ENCODE measurements at regions not wholly inside any gene's neighbourhood (a gene's known extent, or its start where the extent isn't known, plus 50 kb on each side); places are given as distances from the start of the nearest gene placed in this dataset.

GRCh38 chr16:6131526-6132050 is 1034.0 kb upstream of the EEF2KMT start:
- ChIA-PET POLR2A (no interaction called here), CTCF (ENCODE audit: low intra/inter-chr PET ratio, low total read pairs) (no interaction called here)
- no peaks in the 10 kb centered on the region for H3K4me1 ChIP-seq (ENCODE audit: insufficient read depth, low read length)
- H3K9me3 ChIP-seq (ENCODE audit: low read length), result no peaks in the 10 kb centered on the region
- FAIRE-seq (no peak), ATAC-seq (no peak), DNase-seq (ENCODE audit: low spot score) (no peak)
- H3K27me3 ChIP-seq (ENCODE audit: control insufficient read depth in 1 of 2, insufficient read depth in 2 of 2, low read length in 2 of 2), result no peaks in the 10 kb centered on the region
- no peak for TF ChIP-seq ZBTB39 (CRISPR knock-in tag; IDR thresholded peaks at IDR 0.05)
- no peak for TF ChIP-seq NFKBIZ (CRISPR knock-in tag; IDR thresholded peaks at IDR 0.05)
- TF ChIP-seq ZNF777 (CRISPR knock-in tag; IDR thresholded peaks at IDR 0.05), result no peak
- TF ChIP-seq ZNF441 (CRISPR knock-in tag; IDR thresholded peaks at IDR 0.05; ENCODE audit: borderline replicate concordance), result no peak
- no peak for TF ChIP-seq ELF1 (CRISPR knock-in tag; IDR thresholded peaks at IDR 0.05)
- TF ChIP-seq NR2F2 (IDR thresholded peaks at IDR 0.05; ENCODE audit: borderline replicate concordance, low read depth), result no peak
- TF ChIP-seq ZNF143 (CRISPR knock-in tag; IDR thresholded peaks at IDR 0.05), result no peak
- TF ChIP-seq ZNF274 (CRISPR knock-in tag; IDR thresholded peaks at IDR 0.05), result no peak
- no peak for TF ChIP-seq SALL1 (CRISPR knock-in tag; IDR thresholded peaks at IDR 0.05)
- TF ChIP-seq LBX2 (CRISPR knock-in tag; IDR thresholded peaks at IDR 0.05; ENCODE audit: borderline replicate concordance), result no peak
- TF ChIP-seq FOXP4 (CRISPR knock-in tag; IDR thresholded peaks at IDR 0.05), result no peak
- no peak for TF ChIP-seq ZNF766 (CRISPR knock-in tag; IDR thresholded peaks at IDR 0.05; ENCODE audit: borderline replicate concordance)
- no peak for TF ChIP-seq ZNF333 (CRISPR knock-in tag; IDR thresholded peaks at IDR 0.05; ENCODE audit: borderline replicate concordance)
- no peak for TF ChIP-seq TCF7 (IDR thresholded peaks at IDR 0.05; ENCODE audit: low read depth)
- H3K4me2 ChIP-seq (ENCODE audit: low read depth, low read length), result no peak overlapping the region
- no peak overlapping the region for H3K9ac ChIP-seq (ENCODE audit: insufficient read depth, low read depth, low read length)
- H3K36me3 ChIP-seq (replicated peaks in 1 of 2; ENCODE audit: control insufficient read depth in 1 of 2, insufficient read depth in 2 of 2, low read length in 2 of 2), result no peaks in the 10 kb centered on the region
- no peak overlapping the region for H2AFZ ChIP-seq (ENCODE audit: low read length)
- H3K79me2 ChIP-seq (ENCODE audit: insufficient read depth, low read length), result no peaks in the 10 kb centered on the region
- H4K20me1 ChIP-seq (ENCODE audit: insufficient read depth, low read length), result no peaks in the 10 kb centered on the region
- no peak overlapping the region for H3K4me3 ChIP-seq (replicated peaks in 1 of 3; ENCODE audit: insufficient read depth in 1 of 3, low read depth in 2 of 3, low read length in 3 of 3)
- intact Hi-C loops (cut with micrococcal nuclease; ENCODE audit: unreplicated experiment), result no loop called here
- H3K27ac ChIP-seq (ENCODE audit: extremely low read length, insufficient read depth, low read length), result no peak overlapping the region
- 4% methylated on average over 5 of the region's 5 CpGs for WGBS (ENCODE audit: low lambda C conversion rate)
- in situ Hi-C loops (cut with HindIII; ENCODE audit: extremely low pct_ligation_motif_present, low pct_unique_long_range_greater_than_20kb), result no loop called here
- BruUV-seq (replicated peaks), result no TSS peak

All from HepG2 (cell line).